HG02981 (cell line): ENCODE measurements at regions not wholly inside any gene's neighbourhood (a gene's known extent, or its start where the extent isn't known, plus 50 kb on each side); places are given as distances from the start of the nearest gene placed in this dataset.
"Not testable (repeated sequence)": the region's sequence is repeated elsewhere in the genome, so short reads cannot be mapped to it uniquely, and the experiment has no call there.

ENCODE experiments used
- ATAC-seq: cut with Tn5 transposase; IDR thresholded peaks from one replicate; pipeline ENCODE4 v1.9.1; 2021; ENCODE audit warnings: mild to moderate bottlenecking, moderate library complexity; ENCODE audit not compliant: unreplicated experiment

DNA sequence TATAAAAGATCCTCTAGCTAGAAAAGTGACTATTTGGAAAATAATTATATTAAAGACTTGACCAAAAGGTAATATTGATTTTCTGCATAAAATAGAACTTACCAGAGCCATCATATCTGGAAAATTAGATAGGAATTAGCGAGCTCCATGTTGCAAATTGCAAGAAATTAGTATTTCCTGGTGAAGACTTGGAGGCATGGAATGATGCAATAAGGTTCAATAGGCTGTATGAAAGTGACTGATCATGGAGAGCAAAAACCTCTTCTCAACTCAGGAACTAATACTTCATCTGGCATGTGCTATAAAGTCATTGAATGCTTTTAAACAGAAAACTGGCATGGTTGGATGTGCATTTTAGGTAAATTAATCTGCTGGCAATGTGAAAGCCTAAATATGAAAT lies 66.3 kb upstream of the UFM1 start:
- ATAC-seq, result no peak

DNA sequence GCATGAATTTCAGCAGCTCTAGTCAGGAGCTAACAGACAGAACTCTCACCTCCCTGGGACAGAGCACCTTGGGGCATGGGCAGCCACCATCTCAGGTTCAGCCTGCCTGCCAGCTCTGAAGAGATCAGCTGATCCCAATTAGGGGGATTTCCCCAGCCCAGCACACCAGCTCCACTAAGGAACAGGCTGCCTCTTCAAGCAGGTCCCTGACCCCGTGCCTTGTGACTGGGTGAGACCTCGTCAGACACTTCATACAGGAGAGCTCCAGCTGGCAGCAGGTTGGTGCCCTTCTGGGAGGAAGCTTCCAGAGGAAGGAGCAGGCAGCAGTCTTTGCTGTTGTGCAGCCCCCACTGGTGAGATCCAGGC lies 84.5 kb upstream of the UFM1 start:
- no peak for ATAC-seq

DNA sequence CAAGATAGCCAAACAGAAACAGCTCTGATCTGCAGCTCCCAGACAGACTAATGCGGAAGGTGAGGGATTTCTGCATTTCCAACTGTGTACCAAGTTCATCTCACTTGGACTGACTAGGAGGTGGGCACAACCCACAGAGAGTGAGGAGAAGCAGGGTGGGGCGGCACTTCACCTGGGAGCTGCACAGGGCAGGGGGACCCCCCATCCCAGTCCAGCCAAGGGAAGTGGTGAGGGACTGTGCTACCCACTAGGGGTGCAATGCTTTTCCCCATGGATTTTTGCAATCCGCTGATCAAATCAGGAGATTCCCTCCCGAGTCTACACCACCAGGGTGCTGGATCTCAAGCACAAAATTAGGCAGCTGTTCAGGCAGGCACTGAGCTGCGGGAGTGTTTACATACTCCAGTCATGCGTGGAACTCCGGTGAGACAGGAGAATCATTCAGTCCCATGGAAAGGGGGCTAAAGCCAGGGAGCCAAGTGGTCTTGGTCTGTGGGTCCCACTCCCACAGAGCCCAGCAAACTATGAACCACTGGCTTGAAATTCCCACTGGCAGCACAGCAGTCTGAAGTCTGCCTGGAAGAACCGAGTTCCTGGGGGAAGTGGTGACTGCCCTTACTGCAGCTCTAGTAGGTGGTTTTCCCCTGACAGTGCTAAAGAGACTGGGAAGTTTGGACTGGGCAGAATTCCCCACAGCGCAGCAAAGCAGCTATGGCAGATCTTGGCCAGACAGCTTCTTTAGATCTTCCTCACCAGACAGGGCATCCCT lies 85.1 kb upstream of the UFM1 start:
- no peak for ATAC-seq

- no peak for ATAC-seq
These were observed 87.4 kb upstream of the UFM1 start for GRCh38 chr13:38262211-38262610.

GRCh38 chr13:38255600-38255999 lies 94.1 kb upstream of the UFM1 start:
- no peak for ATAC-seq

DNA sequence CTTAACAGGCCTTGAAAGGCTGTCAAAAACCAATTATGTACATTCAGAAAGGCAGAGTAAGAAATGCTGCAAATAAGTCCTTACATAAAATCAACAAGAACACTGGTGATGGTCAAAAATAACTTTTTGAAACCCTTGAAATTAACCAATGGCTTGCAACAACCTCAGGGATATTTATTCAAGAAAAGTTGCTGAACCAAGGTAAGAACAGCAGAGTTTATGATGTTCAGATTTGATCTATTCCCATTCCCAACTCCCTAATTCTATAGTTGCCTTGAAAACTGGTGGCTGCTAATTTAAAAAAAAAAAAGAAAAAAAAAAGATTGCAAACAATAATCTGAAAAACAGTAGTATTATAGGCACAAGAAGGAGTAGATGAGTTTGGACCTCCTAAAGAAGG lies 109.8 kb upstream of the UFM1 start:
- no peak for ATAC-seq

- ATAC-seq, result no peak
These were observed 121.3 kb upstream of the UFM1 start for GRCh38 chr13:38228322-38228721.

DNA sequence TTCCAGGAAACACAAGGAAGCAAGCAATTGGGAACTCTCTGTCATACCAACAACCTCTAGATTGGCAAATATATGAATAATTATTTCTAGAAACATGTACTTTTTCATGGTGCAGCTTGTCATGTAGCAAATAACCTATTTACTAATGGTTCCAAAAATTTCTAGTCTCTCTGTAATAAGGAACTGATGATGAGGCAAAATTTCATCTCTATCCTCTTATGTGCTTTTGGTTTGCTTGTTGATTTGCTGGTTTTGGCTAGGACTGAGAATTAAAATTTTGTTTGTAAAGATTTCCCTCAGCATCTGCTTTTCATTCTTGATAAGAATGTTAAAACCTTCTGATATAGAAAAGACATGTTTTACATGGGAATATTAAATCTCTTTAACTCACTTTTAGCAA lies 123.2 kb upstream of the UFM1 start:
- no peak for ATAC-seq

- ATAC-seq, result no peak
These were observed 126.6 kb upstream of the UFM1 start for GRCh38 chr13:38223089-38223488.

DNA sequence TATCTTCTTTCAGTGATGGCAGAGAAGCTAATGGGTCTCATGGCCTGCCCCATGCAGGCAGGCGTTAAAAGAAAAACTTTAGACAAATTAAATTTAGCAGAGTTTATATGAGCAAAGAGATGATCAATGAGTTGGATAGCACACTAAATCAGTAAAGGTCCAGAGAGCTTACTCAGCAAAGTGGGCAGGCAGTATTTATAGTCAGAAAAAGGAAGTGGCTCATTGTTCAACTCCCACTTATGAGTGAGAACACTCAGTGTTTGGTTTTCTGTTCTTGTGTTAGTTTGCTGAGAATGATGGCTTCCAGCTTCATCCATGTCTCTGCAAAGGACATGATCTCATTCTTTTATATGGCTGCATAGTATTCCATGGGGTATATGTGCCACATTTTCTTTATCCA lies 128.5 kb upstream of the UFM1 start:
- ATAC-seq, result not testable (repeated sequence)

GRCh38 chr13:38216181-38216580 lies 133.5 kb upstream of the UFM1 start:
- no peak for ATAC-seq

- no peak for ATAC-seq
These were observed 136.3 kb upstream of the UFM1 start for GRCh38 chr13:38213314-38213713.

- no peak for ATAC-seq
These were observed 138.6 kb upstream of the UFM1 start for GRCh38 chr13:38210928-38211596.

GRCh38 chr13:38204556-38204955 lies 145.1 kb upstream of the UFM1 start:
- ATAC-seq, result no peak

- no peak for ATAC-seq
These were observed 146.9 kb upstream of the UFM1 start for GRCh38 chr13:38202740-38203139.

DNA sequence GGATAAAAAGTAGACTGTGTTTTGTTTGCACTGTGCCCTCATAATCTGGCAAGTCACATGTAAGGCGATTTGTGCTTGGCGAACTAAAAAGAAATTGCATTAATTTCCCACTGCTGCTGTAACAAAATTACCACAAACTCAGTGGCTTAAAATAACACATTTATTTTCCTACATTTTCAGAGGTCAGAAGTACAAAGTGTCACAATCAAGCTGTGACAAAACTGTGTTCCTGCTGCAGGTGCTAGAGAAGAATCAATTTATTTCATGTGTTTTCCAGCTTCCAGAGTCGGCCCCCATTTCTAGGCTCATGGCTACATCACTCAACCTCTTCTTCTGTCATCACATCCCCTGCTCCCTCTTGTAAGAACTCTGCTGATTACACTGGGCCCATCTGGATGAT lies 158.6 kb upstream of the UFM1 start:
- no peak for ATAC-seq

GRCh38 chr13:38180670-38181069 lies 169.0 kb upstream of the UFM1 start:
- ATAC-seq, result peak; percentile 57

GRCh38 chr13:38180126-38180525 lies 169.5 kb upstream of the UFM1 start:
- no peak for ATAC-seq

GRCh38 chr13:38176664-38177063 lies 173.0 kb upstream of the UFM1 start:
- no peak for ATAC-seq

DNA sequence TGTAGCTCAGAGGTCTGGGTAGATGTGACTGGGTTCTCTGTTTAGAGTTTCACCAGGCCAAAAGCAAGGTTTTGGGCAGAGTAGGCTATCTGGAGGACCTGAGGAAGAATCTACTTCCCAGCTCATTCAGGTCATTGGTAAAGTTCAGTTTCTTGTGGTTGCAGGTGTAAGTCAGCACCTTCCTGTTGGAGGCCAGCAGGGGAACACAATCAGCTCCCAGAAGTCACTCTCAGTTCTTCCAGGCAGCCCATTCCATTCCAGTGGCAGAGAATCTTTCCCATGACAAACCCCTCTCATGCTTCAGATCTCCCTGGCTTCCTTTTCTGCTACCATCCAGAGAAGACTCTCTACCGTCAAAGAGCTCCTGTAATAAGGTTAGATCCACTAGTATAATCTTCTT lies 176.2 kb upstream of the UFM1 start:
- ATAC-seq, result no peak

GRCh38 chr13:38167164-38167822 lies 182.4 kb upstream of the UFM1 start:
- peak; percentile 96 for ATAC-seq

DNA sequence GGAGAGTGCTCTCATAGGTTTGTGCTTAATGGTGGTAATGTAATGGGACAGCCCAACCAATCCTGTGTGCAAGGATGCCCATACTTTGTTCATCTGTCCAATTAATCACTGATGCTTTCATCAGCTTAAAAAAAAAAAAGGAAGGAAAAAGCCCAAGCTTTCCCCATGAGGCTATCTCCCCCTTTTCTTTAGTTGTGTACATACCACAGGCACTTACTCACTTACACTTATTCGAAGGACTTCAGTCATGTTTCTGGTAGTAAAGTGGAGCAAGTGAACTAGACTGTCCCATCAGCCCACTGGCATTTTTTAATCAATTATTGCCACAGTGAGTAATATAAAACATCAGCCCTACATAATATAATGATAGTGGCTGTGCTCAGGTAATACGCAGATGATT lies 183.5 kb upstream of the UFM1 start:
- no peak for ATAC-seq
